Caco-2 (cell line): ENCODE measurements at regions not wholly inside any gene's neighbourhood (a gene's known extent, or its start where the extent isn't known, plus 50 kb on each side); places are given as distances from the start of the nearest gene placed in this dataset.

Source experiments
- BruUV-seq: library from RNA; stranded (reverse); fragments of 400-500 nt; replicated peaks from 2 replicates; lab custom pipeline; 2021; lab: Mats Ljungman, UMichigan
- CTCF ChIA-PET: fragments of 300-600 bp; sonication (Branson Sonifier 250); formaldehyde crosslinking; loops from one replicate; lab custom pipeline; 2022; ENCODE audit warnings: antibody characterized with exemption; lab: Charles Lee
- POLR2A ChIA-PET: fragments of 300-600 bp; sonication (Branson Sonifier 250); formaldehyde crosslinking; loops from one replicate; lab custom pipeline; 2022; ENCODE audit warnings: antibody characterized with exemption; lab: Charles Lee
- DNase-seq, 2 experiments: peaks; one replicate each; pipeline versions ENCODE4 v3.0.0 to v3.0.0-alpha.2; 2020 to 2022
- H3K27me3 ChIP-seq: replicated peaks from 2 replicates; pipeline ENCODE4 v1.6.0; 2011; ENCODE audit warnings: low read length; ENCODE audit not compliant: control insufficient read depth, insufficient read depth
- H3K36me3 ChIP-seq: 2 replicates; pipeline ENCODE4 v1.5.1; 2011; ENCODE audit warnings: low read length; ENCODE audit not compliant: control insufficient read depth, insufficient read depth
- H3K4me1 ChIP-seq: fragments of 250-450 bp; sonication (Bioruptor Pico); 2 replicates; pipeline ENCODE4 v1.5.1; 2020; ENCODE audit warnings: mild to moderate bottlenecking
- H3K4me3 ChIP-seq: 2 replicates; pipeline ENCODE4 v1.5.1; 2011; ENCODE audit warnings: low read depth, mild to moderate bottlenecking, control low read depth, low read length
- H3K9me3 ChIP-seq: fragments of 250-450 bp; sonication (Bioruptor Pico); 2 replicates; pipeline ENCODE4 v1.5.1; 2020; ENCODE audit warnings: mild to moderate bottlenecking, moderate library complexity
- H3K27ac Mint-ChIP-seq: one replicate; pipeline ENCODE4 v1.8.0; 2022; ENCODE audit warnings: mixed read lengths; ENCODE audit not compliant: unreplicated experiment
- H3K27me3 Mint-ChIP-seq: one replicate; pipeline ENCODE4 v1.8.0; 2022; ENCODE audit warnings: mixed read lengths; ENCODE audit not compliant: insufficient read depth, unreplicated experiment
- H3K36me3 Mint-ChIP-seq: one replicate; pipeline ENCODE4 v1.8.0; 2022; ENCODE audit warnings: mild to moderate bottlenecking, mixed read lengths; ENCODE audit not compliant: insufficient read depth, unreplicated experiment
- H3K4me1 Mint-ChIP-seq: one replicate; pipeline ENCODE4 v1.8.0; 2022; ENCODE audit warnings: low read depth, mixed read lengths; ENCODE audit not compliant: unreplicated experiment
- H3K4me3 Mint-ChIP-seq: one replicate; pipeline ENCODE4 v1.8.0; 2022; ENCODE audit warnings: mild to moderate bottlenecking, moderate library complexity, mixed read lengths; ENCODE audit not compliant: unreplicated experiment
- H3K9me3 Mint-ChIP-seq: one replicate; pipeline ENCODE4 v1.8.0; 2022; ENCODE audit warnings: mixed read lengths; ENCODE audit not compliant: unreplicated experiment
- CTCF ChIP-seq, 2 experiments: fragments of 200-600 bp in 1 of 2; IDR thresholded peaks; 1 replicate in 1 of 2; 2 replicates in 1 of 2; pipeline versions ENCODE4 v1.5.1 to v1.8.0; 2011 to 2022; ENCODE audit warnings: antibody characterized with exemption in 1 of 2, control low read depth in 1 of 2, inconsistent platforms in 1 of 2, low read depth in 1 of 2, low read length in 1 of 2, mild to moderate bottlenecking in 1 of 2, moderate library complexity in 1 of 2; ENCODE audit not compliant: insufficient read depth in 1 of 2, severe bottlenecking in 1 of 2, unreplicated experiment in 1 of 2
- intact Hi-C: fragments of 100-400 bp; cut with micrococcal nuclease; formaldehyde crosslinking; loops from one replicate; pipeline ENCODE4 v1.10.0; 2022; ENCODE audit not compliant: unreplicated experiment

GRCh38 chr16:49930841-49931240 is 74.9 kb upstream of the ZNF423 start:
- Histone ChIP-seq H3K4me1 (no peaks in the 10 kb centered on the region), H3K27me3 (no peaks in the 10 kb centered on the region), H3K36me3 (no peaks in the 10 kb centered on the region), H3K9me3 (no peaks in the 10 kb centered on the region), H3K4me3 (no peak overlapping the region)
- Mint-ChIP-seq H3K36me3 (no peaks in the 10 kb centered on the region), H3K4me1 (no peaks in the 10 kb centered on the region), H3K27me3 (peaks cover 22% of the 10 kb centered on the region), H3K27ac (no peak overlapping the region), H3K9me3 (no peaks in the 10 kb centered on the region), H3K4me3 (no peak overlapping the region)
- ChIA-PET POLR2A (no interaction called here), CTCF (interaction anchor here (1.4 kb wide), 1 partner anchor 9 kb away, joined by 3 read pairs; no protein-coding TSS in a partner anchor)
- no peak for TF ChIP-seq CTCF (IDR thresholded peaks at IDR 0.05; ENCODE audit: insufficient read depth in 1 of 2, low read depth in 1 of 2, low read length in 1 of 2, severe bottlenecking in 1 of 2, unreplicated experiment in 1 of 2)
- intact Hi-C loops: no loop called here
- BruUV-seq: no TSS peak
- DNase-seq: no peak

GRCh38 chr16:49931266-49931665 is 75.4 kb upstream of the ZNF423 start:
- Histone ChIP-seq H3K27me3 (no peaks in the 10 kb centered on the region), H3K4me3 (no peak overlapping the region), H3K4me1 (no peaks in the 10 kb centered on the region), H3K9me3 (no peaks in the 10 kb centered on the region), H3K36me3 (no peaks in the 10 kb centered on the region)
- no peaks in the 10 kb centered on the region for H3K9me3 Mint-ChIP-seq
- DNase-seq: peak in 1 of 2 experiments; percentile 9
- no peak overlapping the region for H3K4me3 Mint-ChIP-seq
- H3K27me3 Mint-ChIP-seq: peaks cover 19% of the 10 kb centered on the region
- CTCF ChIA-PET: no interaction called here
- POLR2A ChIA-PET: no interaction called here
- intact Hi-C loops: no loop called here
- H3K36me3 Mint-ChIP-seq: no peaks in the 10 kb centered on the region
- TF ChIP-seq CTCF (IDR thresholded peaks at IDR 0.05; ENCODE audit: insufficient read depth in 1 of 2, low read depth in 1 of 2, low read length in 1 of 2, severe bottlenecking in 1 of 2, unreplicated experiment in 1 of 2): no peak
- no TSS peak for BruUV-seq
- H3K27ac Mint-ChIP-seq: no peak overlapping the region
- no peaks in the 10 kb centered on the region for H3K4me1 Mint-ChIP-seq

- H3K4me1 Mint-ChIP-seq: no peaks in the 10 kb centered on the region
- no peak overlapping the region for H3K27ac Mint-ChIP-seq
- ChIA-PET CTCF (no interaction called here), POLR2A (no interaction called here)
- BruUV-seq: no TSS peak
- peaks cover 19% of the 10 kb centered on the region for H3K27me3 Mint-ChIP-seq
- TF ChIP-seq CTCF (IDR thresholded peaks at IDR 0.05; ENCODE audit: insufficient read depth in 1 of 2, low read depth in 1 of 2, low read length in 1 of 2, severe bottlenecking in 1 of 2, unreplicated experiment in 1 of 2): no peak
- no peak overlapping the region for H3K4me3 ChIP-seq
- DNase-seq: no peak
- no peaks in the 10 kb centered on the region for H3K27me3 ChIP-seq
- no peaks in the 10 kb centered on the region for H3K9me3 Mint-ChIP-seq
- no peaks in the 10 kb centered on the region for H3K36me3 Mint-ChIP-seq
- no peak overlapping the region for H3K4me3 Mint-ChIP-seq
- no peaks in the 10 kb centered on the region for H3K4me1 ChIP-seq
- intact Hi-C loops: no loop called here
- no peaks in the 10 kb centered on the region for H3K36me3 ChIP-seq
- no peaks in the 10 kb centered on the region for H3K9me3 ChIP-seq
Observed at GRCh38 chr16:49931916-49932315, 76.0 kb upstream of the ZNF423 start.
